Brain pericyte (primary cell): ENCODE measurements at regions not wholly inside any gene's neighbourhood (a gene's known extent, or its start where the extent isn't known, plus 50 kb on each side); places are given as distances from the start of the nearest gene placed in this dataset.

Source experiments
- DNase-seq: peaks from one replicate; pipeline ENCODE4 v3.0.0-alpha.2; 2012; ENCODE audit warnings: low read depth, low spot score

- no peak for DNase-seq
These were observed 246.8 kb downstream of the CDC5L start for GRCh38 chr6:44634321-44634720.

GRCh38 chr6:44635486-44635885 is 248.0 kb downstream of the CDC5L start:
- DNase-seq, result no peak

GRCh38 chr6:44636561-44637248 is 249.2 kb downstream of the CDC5L start:
- DNase-seq, result no peak

- DNase-seq, result no peak
These were observed 254.0 kb downstream of the CDC5L start for GRCh38 chr6:44641344-44642031.

GRCh38 chr6:44642349-44642748 is 254.8 kb downstream of the CDC5L start:
- DNase-seq, result no peak

GRCh38 chr6:44642870-44643522 is 255.5 kb downstream of the CDC5L start:
- DNase-seq, result no peak

- DNase-seq, result no peak
These were observed 257.8 kb downstream of the CDC5L start for GRCh38 chr6:44645276-44645675.

- DNase-seq, result no peak
These were observed 258.8 kb downstream of the CDC5L start for GRCh38 chr6:44646355-44646754.

- DNase-seq, result no peak
These were observed 262.0 kb downstream of the CDC5L start for GRCh38 chr6:44649365-44650025.

- DNase-seq, result no peak
These were observed 263.0 kb downstream of the CDC5L start for GRCh38 chr6:44650495-44650894.

- DNase-seq, result no peak
These were observed 263.4 kb downstream of the CDC5L start for GRCh38 chr6:44650947-44651346.

GRCh38 chr6:44651604-44652003 is 264.1 kb downstream of the CDC5L start:
- no peak for DNase-seq

- DNase-seq, result no peak
These were observed 265.0 kb downstream of the CDC5L start for GRCh38 chr6:44652547-44652946.

- no peak for DNase-seq
These were observed 265.6 kb downstream of the CDC5L start for GRCh38 chr6:44653091-44653490.

- no peak for DNase-seq
These were observed 266.3 kb downstream of the CDC5L start for GRCh38 chr6:44653761-44654218.

GRCh38 chr6:44655412-44656342 is 268.2 kb downstream of the CDC5L start:
- DNase-seq, result no peak

- DNase-seq, result no peak
These were observed 269.2 kb downstream of the CDC5L start for GRCh38 chr6:44656691-44657090.

GRCh38 chr6:44657206-44657819 is 269.8 kb downstream of the CDC5L start:
- DNase-seq, result no peak

- DNase-seq, result no peak
These were observed 271.1 kb downstream of the CDC5L start for GRCh38 chr6:44658571-44658970.

- DNase-seq, result no peak
These were observed 272.2 kb downstream of the CDC5L start for GRCh38 chr6:44659726-44660125.
